ENCODE measurements at regions not wholly inside any gene's neighbourhood (a gene's known extent, or its start where the extent isn't known, plus 50 kb on each side); places are given as distances from the start of the nearest gene placed in this dataset.

DNA sequence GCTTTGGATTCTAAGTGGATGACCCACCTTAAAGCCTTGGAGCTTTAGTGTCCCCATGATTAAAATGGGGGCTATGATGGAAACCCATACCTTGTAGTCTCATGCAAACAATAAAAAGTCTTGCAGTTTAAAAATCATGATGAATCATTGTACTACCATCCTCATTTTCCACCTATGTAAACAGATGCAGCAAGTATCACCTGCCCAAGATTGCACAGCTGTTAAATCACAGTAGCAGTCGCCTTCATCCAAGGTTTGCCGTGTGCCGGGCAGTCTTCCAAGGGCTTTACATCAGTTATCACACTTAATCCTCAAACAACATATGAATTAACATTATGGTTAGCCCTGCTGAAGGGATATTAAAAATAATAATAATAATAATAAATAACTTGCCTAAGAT is 210.3 kb downstream of the FOXA2 start:
- no peak for ATAC-seq

GRCh38 chr20:22373164-22373895 is 211.0 kb downstream of the FOXA2 start:
- no peaks in the 10 kb centered on the region for H3K36me3 Mint-ChIP-seq (ENCODE audit: insufficient read depth)
- H3K9me3 Mint-ChIP-seq = no peaks in the 10 kb centered on the region
- ATAC-seq (no peak), DNase-seq (no peak)
- peaks cover 3% of the 10 kb centered on the region for H3K4me1 Mint-ChIP-seq (ENCODE audit: low read depth)
- H3K27me3 Mint-ChIP-seq (ENCODE audit: low read depth) = no peaks in the 10 kb centered on the region
- H3K4me3 Mint-ChIP-seq = no peak overlapping the region

More for the DNA sequence above, 210.3 kb downstream of the FOXA2 start:
- Mint-ChIP-seq H3K9me3 (no peaks in the 10 kb centered on the region), H3K27me3 (ENCODE audit: low read depth) (no peaks in the 10 kb centered on the region), H3K4me3 (no peak overlapping the region), H3K4me1 (ENCODE audit: low read depth) (peaks cover 3% of the 10 kb centered on the region), H3K36me3 (ENCODE audit: insufficient read depth) (no peaks in the 10 kb centered on the region)
- DNase-seq = no peak

DNA sequence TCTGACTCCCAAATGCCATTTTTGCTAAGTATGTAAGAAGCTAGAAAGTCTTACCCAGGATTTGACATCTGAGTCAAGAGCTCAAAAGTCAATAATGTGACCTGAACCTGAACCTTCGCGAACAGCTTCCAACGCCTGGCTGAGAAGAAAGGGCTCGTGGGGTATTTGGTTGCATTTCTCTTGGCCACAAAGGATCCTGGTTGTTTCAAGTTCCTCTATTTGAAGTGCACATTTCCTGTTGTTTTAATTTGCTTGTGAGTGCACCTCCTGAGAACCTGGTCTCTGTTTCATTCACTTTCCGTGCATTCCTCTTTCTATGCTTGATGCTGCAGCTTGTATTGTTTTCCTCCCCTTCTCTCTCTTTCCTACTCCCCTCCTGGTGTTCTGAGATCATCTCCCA is 212.5 kb downstream of the FOXA2 start:
- ATAC-seq (no peak), DNase-seq (no peak)
- H3K4me3 Mint-ChIP-seq = no peak overlapping the region

GRCh38 chr20:22370137-22370536 is 214.2 kb downstream of the FOXA2 start:
- Mint-ChIP-seq H3K4me1 (ENCODE audit: low read depth) (peaks cover 3% of the 10 kb centered on the region), H3K4me3 (no peak overlapping the region), H3K9me3 (peaks cover 3% of the 10 kb centered on the region), H3K36me3 (ENCODE audit: insufficient read depth) (no peaks in the 10 kb centered on the region), H3K27me3 (ENCODE audit: low read depth) (no peaks in the 10 kb centered on the region)
- ATAC-seq (no peak), DNase-seq (no peak)

More for the DNA sequence above, 212.5 kb downstream of the FOXA2 start:
- peaks cover 3% of the 10 kb centered on the region for H3K4me1 Mint-ChIP-seq (ENCODE audit: low read depth)
- H3K36me3 Mint-ChIP-seq (ENCODE audit: insufficient read depth) = no peaks in the 10 kb centered on the region
- no peaks in the 10 kb centered on the region for H3K27me3 Mint-ChIP-seq (ENCODE audit: low read depth)
- peaks cover 3% of the 10 kb centered on the region for H3K9me3 Mint-ChIP-seq

- ATAC-seq (no peak), DNase-seq (no peak)
- Mint-ChIP-seq H3K9me3 (peaks cover 3% of the 10 kb centered on the region), H3K27me3 (ENCODE audit: low read depth) (no peaks in the 10 kb centered on the region), H3K4me3 (no peak overlapping the region), H3K36me3 (ENCODE audit: insufficient read depth) (no peaks in the 10 kb centered on the region), H3K4me1 (ENCODE audit: low read depth) (peaks cover 3% of the 10 kb centered on the region)
Observed at GRCh38 chr20:22369100-22369499, 215.3 kb downstream of the FOXA2 start.

DNA sequence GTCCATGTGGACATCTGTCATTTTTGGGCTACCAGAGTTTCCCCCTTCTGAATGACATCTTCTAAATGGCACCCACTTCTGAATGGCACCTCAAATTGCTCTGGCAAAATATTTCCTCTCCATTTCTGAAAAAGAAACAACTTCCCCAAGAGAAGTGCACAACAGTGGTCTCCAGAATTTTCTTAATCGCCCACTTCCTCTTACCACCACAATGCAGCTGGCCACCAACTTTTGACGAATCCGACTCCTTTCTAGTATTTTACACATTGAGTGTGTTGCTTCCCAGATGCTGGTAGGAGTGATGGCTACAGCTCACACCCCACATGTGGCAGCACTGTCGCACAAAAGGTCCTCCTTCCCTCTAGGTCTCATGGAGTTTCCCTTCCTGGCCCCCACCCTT is 216.1 kb downstream of the FOXA2 start:
- peaks cover 3% of the 10 kb centered on the region for H3K4me1 Mint-ChIP-seq (ENCODE audit: low read depth)
- ATAC-seq = no peak

GRCh38 chr20:22366631-22367030 is 217.7 kb downstream of the FOXA2 start:
- H3K36me3 Mint-ChIP-seq (ENCODE audit: insufficient read depth) = no peaks in the 10 kb centered on the region
- ATAC-seq (no peak), DNase-seq (no peak)
- no peaks in the 10 kb centered on the region for H3K4me1 Mint-ChIP-seq (ENCODE audit: low read depth)
- no peak overlapping the region for H3K4me3 Mint-ChIP-seq
- H3K9me3 Mint-ChIP-seq = peaks cover 6% of the 10 kb centered on the region
- H3K27me3 Mint-ChIP-seq (ENCODE audit: low read depth) = no peaks in the 10 kb centered on the region

More for the DNA sequence above, 216.1 kb downstream of the FOXA2 start:
- peaks cover 6% of the 10 kb centered on the region for H3K9me3 Mint-ChIP-seq
- no peaks in the 10 kb centered on the region for H3K36me3 Mint-ChIP-seq (ENCODE audit: insufficient read depth)
- no peak for DNase-seq
- H3K4me3 Mint-ChIP-seq = no peak overlapping the region
- H3K27me3 Mint-ChIP-seq (ENCODE audit: low read depth) = no peaks in the 10 kb centered on the region

DNA sequence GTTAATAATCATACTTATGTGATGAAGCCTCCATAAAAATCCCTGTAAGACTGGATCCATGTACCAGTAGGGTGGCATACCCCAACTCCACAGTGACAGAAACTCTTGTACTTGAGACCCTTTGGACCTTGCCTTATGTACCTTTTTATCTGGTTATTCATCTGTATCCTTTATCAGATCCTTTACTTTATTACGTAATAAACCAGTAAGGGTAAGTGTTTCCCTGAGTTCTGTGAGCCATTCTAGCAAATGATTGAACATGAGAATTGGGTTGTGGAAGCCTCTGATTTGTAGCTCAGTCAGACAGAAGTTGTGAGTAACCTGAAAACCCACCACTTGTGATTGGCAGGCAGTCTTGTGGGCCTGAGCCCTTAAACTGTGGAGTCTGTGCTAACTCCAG is 229.7 kb downstream of the FOXA2 start:
- H3K36me3 Mint-ChIP-seq (ENCODE audit: insufficient read depth) = no peaks in the 10 kb centered on the region
- H3K4me1 Mint-ChIP-seq (ENCODE audit: low read depth) = no peaks in the 10 kb centered on the region
- ATAC-seq (no peak), DNase-seq (no peak)
- H3K27me3 Mint-ChIP-seq (ENCODE audit: low read depth) = no peaks in the 10 kb centered on the region
- no peak overlapping the region for H3K4me3 Mint-ChIP-seq
- peaks cover 10% of the 10 kb centered on the region for H3K9me3 Mint-ChIP-seq

GRCh38 chr20:22353586-22353985 is 230.8 kb downstream of the FOXA2 start:
- Mint-ChIP-seq H3K27me3 (ENCODE audit: low read depth) (no peaks in the 10 kb centered on the region), H3K36me3 (ENCODE audit: insufficient read depth) (no peaks in the 10 kb centered on the region), H3K4me3 (no peak overlapping the region), H3K9me3 (peaks cover 5% of the 10 kb centered on the region), H3K4me1 (ENCODE audit: low read depth) (no peaks in the 10 kb centered on the region)
- DNase-seq (no peak), ATAC-seq (no peak)

DNA sequence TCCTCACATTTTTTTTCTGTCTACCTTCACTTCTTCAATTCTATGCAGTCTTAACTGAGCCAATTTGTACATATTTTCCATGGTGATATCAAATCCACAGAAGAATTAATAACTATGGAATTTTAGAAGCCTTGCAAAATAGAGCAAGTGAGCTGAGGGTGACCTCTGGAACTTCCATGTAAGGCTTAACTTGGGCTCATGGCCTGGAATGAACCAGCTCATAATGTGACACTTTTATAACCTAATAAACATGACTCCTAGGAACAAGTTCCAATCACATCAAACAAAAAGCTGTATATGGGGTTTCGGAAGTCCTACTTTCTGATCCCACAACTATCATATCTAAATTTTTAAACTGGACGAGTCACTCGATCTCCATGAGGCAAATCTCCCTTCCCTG is 232.4 kb downstream of the FOXA2 start:
- ATAC-seq = no peak
- H3K4me3 Mint-ChIP-seq = no peak overlapping the region
- H3K4me1 Mint-ChIP-seq (ENCODE audit: low read depth) = no peaks in the 10 kb centered on the region

GRCh38 chr20:22350624-22351023 is 233.7 kb downstream of the FOXA2 start:
- DNase-seq (no peak), ATAC-seq (no peak)
- Mint-ChIP-seq H3K4me3 (no peak overlapping the region), H3K36me3 (ENCODE audit: insufficient read depth) (no peaks in the 10 kb centered on the region), H3K27me3 (ENCODE audit: low read depth) (no peaks in the 10 kb centered on the region), H3K4me1 (ENCODE audit: low read depth) (no peaks in the 10 kb centered on the region), H3K9me3 (no peaks in the 10 kb centered on the region)

More for the DNA sequence above, 232.4 kb downstream of the FOXA2 start:
- Mint-ChIP-seq H3K36me3 (ENCODE audit: insufficient read depth) (no peaks in the 10 kb centered on the region), H3K9me3 (no peaks in the 10 kb centered on the region), H3K27me3 (ENCODE audit: low read depth) (no peaks in the 10 kb centered on the region)
- no peak for DNase-seq

DNA sequence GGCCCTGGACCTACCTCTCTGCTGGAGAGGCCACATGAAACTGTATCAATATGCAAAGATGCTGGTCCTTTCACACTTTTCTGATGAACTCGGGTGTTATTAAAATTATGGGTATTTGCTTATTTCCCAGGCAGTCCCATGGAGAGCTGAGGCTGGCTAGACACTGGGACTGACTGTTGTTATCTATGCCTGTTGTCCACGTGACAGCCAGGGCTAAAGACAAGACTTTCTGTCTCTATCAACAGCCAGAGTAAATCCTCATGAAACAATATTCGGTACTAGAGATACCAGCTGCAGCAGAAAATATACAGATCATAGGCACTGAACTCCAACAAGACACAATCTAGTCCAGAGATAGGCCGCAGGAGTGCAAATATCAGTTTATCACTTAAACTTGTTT is 236.4 kb downstream of the FOXA2 start:
- H3K9me3 Mint-ChIP-seq = no peaks in the 10 kb centered on the region
- no peaks in the 10 kb centered on the region for H3K27me3 Mint-ChIP-seq (ENCODE audit: low read depth)
- no peaks in the 10 kb centered on the region for H3K36me3 Mint-ChIP-seq (ENCODE audit: insufficient read depth)
- no peak overlapping the region for H3K4me3 Mint-ChIP-seq
- DNase-seq (no peak), ATAC-seq (no peak)
- no peaks in the 10 kb centered on the region for H3K4me1 Mint-ChIP-seq (ENCODE audit: low read depth)

GRCh38 chr20:22346716-22347115 is 237.7 kb downstream of the FOXA2 start:
- no peak for ATAC-seq
- H3K36me3 Mint-ChIP-seq (ENCODE audit: insufficient read depth) = no peaks in the 10 kb centered on the region
- H3K27me3 Mint-ChIP-seq (ENCODE audit: low read depth) = no peaks in the 10 kb centered on the region

GRCh38 chr20:22343612-22344011 is 240.8 kb downstream of the FOXA2 start:
- Mint-ChIP-seq H3K4me3 (no peak overlapping the region), H3K36me3 (ENCODE audit: insufficient read depth) (no peaks in the 10 kb centered on the region), H3K9me3 (no peaks in the 10 kb centered on the region), H3K27me3 (ENCODE audit: low read depth) (no peaks in the 10 kb centered on the region), H3K4me1 (ENCODE audit: low read depth) (peaks cover 2% of the 10 kb centered on the region)
- DNase-seq (no peak), ATAC-seq (no peak)

More at GRCh38 chr20:22346716-22347115, 237.7 kb downstream of the FOXA2 start:
- H3K4me1 Mint-ChIP-seq (ENCODE audit: low read depth) = no peaks in the 10 kb centered on the region
- H3K9me3 Mint-ChIP-seq = no peaks in the 10 kb centered on the region
- no peak for DNase-seq
- no peak overlapping the region for H3K4me3 Mint-ChIP-seq

DNA sequence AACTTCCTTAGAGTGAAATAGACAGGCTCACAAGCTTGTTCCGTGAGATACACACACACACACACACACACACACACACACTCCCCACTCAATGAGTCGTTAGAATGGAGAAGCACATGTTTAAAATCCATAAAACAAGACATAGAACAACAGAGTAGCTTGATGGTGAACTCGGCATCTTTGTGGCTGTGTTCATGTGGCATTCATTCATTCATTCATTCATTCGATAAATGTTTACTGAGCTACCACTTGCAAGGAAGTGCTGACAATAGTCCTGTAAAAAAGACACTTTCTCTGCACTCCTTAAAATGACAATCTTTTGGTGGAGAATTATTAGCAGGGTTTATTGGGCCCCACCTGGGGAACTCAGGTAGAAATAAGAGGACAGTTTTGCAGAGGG is 242.0 kb downstream of the FOXA2 start:
- Mint-ChIP-seq H3K4me1 (ENCODE audit: low read depth) (peaks cover 2% of the 10 kb centered on the region), H3K36me3 (ENCODE audit: insufficient read depth) (no peaks in the 10 kb centered on the region), H3K27me3 (ENCODE audit: low read depth) (no peaks in the 10 kb centered on the region), H3K9me3 (no peaks in the 10 kb centered on the region), H3K4me3 (no peak overlapping the region)
- DNase-seq = no peak
- no peak for ATAC-seq

Measured in activated T-cell treated with anti-CD3 and anti-CD28 coated beads, Interleukin-2, amount 50 U/mL, for 4 hours (primary cell).